Type B pancreatic cell (in vitro differentiated cells): ENCODE measurements at regions not wholly inside any gene's neighbourhood (a gene's known extent, or its start where the extent isn't known, plus 50 kb on each side); places are given as distances from the start of the nearest gene placed in this dataset.

ENCODE experiments used
- DNase-seq: peaks from one replicate; pipeline ENCODE4 v3.0.0; 2021; ENCODE audit warnings: mixed read lengths; ENCODE audit not compliant: unreplicated experiment; ENCODE audit errors: extremely low spot score
- H3K27ac Mint-ChIP-seq: 2 replicates; pipeline ENCODE4 v1.8.0; 2021; ENCODE audit warnings: mild to moderate bottlenecking, mixed read lengths
- H3K27me3 Mint-ChIP-seq: 2 replicates; pipeline ENCODE4 v1.8.0; 2021; ENCODE audit warnings: mixed read lengths
- H3K36me3 Mint-ChIP-seq: 2 replicates; pipeline ENCODE4 v1.8.0; 2021; ENCODE audit warnings: mixed read lengths
- H3K4me1 Mint-ChIP-seq: one replicate; pipeline ENCODE4 v1.8.0; 2021; ENCODE audit warnings: mixed read lengths; ENCODE audit not compliant: unreplicated experiment
- H3K4me3 Mint-ChIP-seq: 2 replicates; pipeline ENCODE4 v1.8.0; 2021; ENCODE audit warnings: mild to moderate bottlenecking, mixed read lengths
- H3K9me3 Mint-ChIP-seq: 2 replicates; pipeline ENCODE4 v1.8.0; 2021; ENCODE audit warnings: mixed read lengths
- TF ChIP-seq, protein P1 (sequence below): fragments of 200-600 bp; sonication (generic); conservative IDR thresholded peaks from 2 replicates; pipeline ENCODE4 v1.5.0; 2021; ENCODE audit warnings: antibody characterized with exemption, mild to moderate bottlenecking

DNA sequence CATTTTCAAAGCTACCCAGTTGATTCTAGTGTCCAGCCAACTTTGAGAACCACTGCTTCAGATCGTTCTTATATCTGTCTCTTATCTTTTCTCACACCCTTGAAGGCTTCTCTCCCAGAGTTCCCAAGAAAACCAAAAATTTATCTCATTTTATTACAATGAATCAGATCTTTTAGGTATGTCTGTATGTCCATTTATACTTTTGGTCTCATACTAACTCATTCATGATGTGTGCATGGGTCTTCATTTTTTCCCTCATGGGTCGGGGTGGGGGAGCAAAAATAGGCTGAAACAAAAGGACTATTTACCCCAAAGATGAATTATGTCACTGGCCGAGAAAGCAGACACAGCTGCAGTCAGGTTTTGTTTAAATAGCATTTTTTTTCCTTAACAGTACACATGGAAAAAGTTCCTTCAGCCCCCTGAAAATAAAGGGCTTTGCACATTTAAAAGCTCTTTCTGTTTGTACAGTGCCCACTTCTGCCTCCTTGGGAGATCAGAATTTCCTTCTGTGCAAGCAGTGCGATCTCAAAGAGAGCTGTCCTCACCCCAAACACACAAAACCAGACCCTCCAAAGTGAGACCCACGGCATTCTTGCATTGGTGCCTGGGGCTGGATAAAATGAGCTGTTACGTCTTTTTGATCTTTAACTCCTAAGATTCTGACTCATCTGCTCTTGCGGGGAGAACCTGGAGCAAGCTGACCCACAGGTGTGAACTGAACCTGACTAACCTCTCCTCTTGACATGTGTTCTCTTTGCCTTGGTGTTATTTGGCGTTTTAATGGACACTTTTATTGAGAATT, 251.2 kb upstream of the ELAC2 start:
- H3K27me3 Mint-ChIP-seq: peaks cover 48% of the 10 kb centered on the region
- peaks cover 40% of the 10 kb centered on the region for H3K4me1 Mint-ChIP-seq
- H3K4me3 Mint-ChIP-seq: no peak overlapping the region
- no peaks in the 10 kb centered on the region for H3K36me3 Mint-ChIP-seq
- TF ChIP-seq, protein P1, sequence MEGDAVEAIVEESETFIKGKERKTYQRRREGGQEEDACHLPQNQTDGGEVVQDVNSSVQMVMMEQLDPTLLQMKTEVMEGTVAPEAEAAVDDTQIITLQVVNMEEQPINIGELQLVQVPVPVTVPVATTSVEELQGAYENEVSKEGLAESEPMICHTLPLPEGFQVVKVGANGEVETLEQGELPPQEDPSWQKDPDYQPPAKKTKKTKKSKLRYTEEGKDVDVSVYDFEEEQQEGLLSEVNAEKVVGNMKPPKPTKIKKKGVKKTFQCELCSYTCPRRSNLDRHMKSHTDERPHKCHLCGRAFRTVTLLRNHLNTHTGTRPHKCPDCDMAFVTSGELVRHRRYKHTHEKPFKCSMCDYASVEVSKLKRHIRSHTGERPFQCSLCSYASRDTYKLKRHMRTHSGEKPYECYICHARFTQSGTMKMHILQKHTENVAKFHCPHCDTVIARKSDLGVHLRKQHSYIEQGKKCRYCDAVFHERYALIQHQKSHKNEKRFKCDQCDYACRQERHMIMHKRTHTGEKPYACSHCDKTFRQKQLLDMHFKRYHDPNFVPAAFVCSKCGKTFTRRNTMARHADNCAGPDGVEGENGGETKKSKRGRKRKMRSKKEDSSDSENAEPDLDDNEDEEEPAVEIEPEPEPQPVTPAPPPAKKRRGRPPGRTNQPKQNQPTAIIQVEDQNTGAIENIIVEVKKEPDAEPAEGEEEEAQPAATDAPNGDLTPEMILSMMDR: no peak
- peaks cover 12% of the 10 kb centered on the region for H3K9me3 Mint-ChIP-seq
- H3K27ac Mint-ChIP-seq: no peak overlapping the region
- no peak for DNase-seq

DNA sequence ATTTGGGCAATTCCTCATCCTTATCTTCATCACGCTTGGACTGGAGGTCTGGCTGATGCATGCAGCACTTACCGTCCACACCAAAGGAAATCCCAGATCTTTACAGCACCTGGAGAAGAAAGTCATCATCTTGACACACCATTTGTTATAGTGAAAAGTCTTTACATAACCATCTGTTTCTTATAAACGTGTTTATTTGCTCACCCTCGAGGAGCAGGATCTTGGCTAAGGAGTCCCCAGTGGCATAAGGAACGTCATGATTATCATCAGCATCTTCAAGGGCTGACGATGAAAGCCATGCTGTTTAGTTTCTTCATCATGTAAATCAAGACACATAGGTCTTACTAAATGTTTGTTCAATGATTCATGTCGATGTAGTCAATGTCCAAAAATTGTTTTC, 248.8 kb upstream of the ELAC2 start:
- Mint-ChIP-seq H3K27ac (no peak overlapping the region), H3K36me3 (no peaks in the 10 kb centered on the region), H3K4me1 (peaks cover 47% of the 10 kb centered on the region), H3K27me3 (peaks cover 45% of the 10 kb centered on the region), H3K4me3 (no peak overlapping the region), H3K9me3 (peaks cover 12% of the 10 kb centered on the region)
- DNase-seq: no peak
- TF ChIP-seq, protein P1: no peak

DNA sequence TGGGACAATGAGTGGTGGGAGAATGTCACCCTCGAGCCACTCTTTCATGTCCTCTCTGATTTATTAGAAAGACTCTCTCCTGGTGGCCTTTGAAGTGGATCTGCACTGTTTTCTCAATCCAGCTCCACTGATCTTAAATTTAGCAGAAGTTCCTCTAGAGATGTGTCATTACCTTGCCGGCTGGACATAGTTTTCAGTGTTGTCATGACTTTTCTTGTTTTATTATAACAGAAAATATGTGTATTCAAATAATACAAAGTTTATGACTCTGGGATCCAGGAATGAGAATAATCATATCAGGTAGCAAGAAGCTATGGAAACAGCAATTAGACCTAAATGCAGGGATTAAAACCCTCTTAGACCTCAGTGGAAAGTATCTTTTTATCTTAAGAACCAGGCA, 247.5 kb upstream of the ELAC2 start:
- no peak for DNase-seq
- peaks cover 12% of the 10 kb centered on the region for H3K9me3 Mint-ChIP-seq
- no peaks in the 10 kb centered on the region for H3K36me3 Mint-ChIP-seq
- H3K27me3 Mint-ChIP-seq: peaks cover 47% of the 10 kb centered on the region
- no peak overlapping the region for H3K27ac Mint-ChIP-seq
- no peak overlapping the region for H3K4me3 Mint-ChIP-seq
- H3K4me1 Mint-ChIP-seq: peaks cover 47% of the 10 kb centered on the region
- TF ChIP-seq, protein P1: no peak

DNA sequence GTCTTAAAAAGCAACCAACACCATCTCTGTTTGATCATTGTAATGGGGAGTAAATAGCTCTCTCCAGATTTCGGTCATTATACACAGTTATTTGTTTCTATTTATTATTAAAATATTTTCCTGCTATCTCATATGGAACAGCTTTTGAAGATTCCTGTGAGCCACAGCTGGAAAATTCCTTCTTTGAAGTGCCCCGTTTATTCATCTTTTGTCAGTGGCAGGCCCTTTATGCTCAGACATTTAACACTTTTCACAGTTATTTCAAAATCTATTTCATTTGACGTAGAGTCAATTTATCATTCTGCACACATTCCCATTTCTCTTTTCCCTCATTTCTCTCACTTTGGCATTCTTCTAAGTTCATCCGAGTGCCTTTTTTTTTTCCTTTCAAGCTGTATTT, 245.9 kb upstream of the ELAC2 start:
- Mint-ChIP-seq H3K27ac (no peak overlapping the region), H3K36me3 (no peaks in the 10 kb centered on the region), H3K9me3 (peaks cover 10% of the 10 kb centered on the region), H3K27me3 (peaks cover 40% of the 10 kb centered on the region), H3K4me3 (no peak overlapping the region), H3K4me1 (peaks cover 38% of the 10 kb centered on the region)
- DNase-seq: no peak
- TF ChIP-seq, protein P1: no peak

DNA sequence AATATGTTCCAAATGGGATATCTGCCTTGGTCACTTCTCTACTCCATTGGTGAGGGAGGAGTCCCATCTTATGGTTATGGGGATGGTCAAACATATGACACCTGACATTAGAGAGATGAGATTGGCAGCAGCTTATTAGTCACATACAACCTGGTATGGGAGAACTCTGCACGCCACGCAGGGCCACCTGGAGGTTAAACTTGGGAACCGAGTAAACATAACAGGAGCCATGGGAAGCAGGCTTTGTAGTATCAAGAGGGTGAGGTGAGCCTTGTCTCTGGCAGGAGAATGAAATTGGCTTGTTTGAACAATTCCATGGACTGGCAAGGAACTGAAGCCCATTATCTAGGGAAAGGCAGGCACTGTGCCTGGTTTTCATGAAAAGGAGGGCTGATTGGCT, 238.7 kb upstream of the ELAC2 start:
- H3K27me3 Mint-ChIP-seq: peaks cover 15% of the 10 kb centered on the region
- H3K27ac Mint-ChIP-seq: no peak overlapping the region
- DNase-seq: no peak
- H3K9me3 Mint-ChIP-seq: peaks cover 5% of the 10 kb centered on the region
- H3K4me3 Mint-ChIP-seq: no peak overlapping the region
- H3K36me3 Mint-ChIP-seq: no peaks in the 10 kb centered on the region
- no peaks in the 10 kb centered on the region for H3K4me1 Mint-ChIP-seq
- TF ChIP-seq, protein P1: no peak
